ENCODE measurements at regions not wholly inside any gene's neighbourhood (a gene's known extent, or its start where the extent isn't known, plus 50 kb on each side); places are given as distances from the start of the nearest gene placed in this dataset.

DNA sequence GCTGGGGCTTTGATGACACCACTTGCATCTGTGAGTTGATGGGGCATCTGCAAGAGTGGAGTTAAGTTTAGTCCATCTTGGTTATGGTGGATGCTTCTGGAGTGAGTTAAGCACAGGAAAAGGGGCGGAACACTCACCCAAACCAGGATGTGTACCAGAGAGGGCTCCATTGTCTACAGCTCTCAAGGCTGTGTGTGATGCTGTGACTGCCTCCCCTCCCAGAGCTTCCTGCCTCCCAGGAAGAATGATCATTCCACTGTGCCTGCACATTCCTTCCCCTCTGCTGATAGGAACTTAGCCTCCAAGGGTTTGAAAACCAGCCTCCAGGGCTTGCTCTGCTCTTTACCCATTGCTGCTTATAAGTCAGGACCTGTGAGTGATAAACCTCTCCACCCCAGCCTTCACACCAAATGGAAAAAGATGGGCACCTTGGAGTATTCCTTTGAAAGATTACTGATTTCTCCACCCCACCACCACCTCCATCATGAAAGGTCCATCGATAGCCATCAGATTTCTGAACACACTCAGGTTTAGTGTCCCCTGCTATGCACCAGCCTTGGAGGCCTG lies 160.1 kb upstream of the SPRY4 start:
- Histone ChIP-seq H3K4me2 (replicated peaks; ENCODE audit: low read depth, low read length, poor library complexity, severe bottlenecking) (no peak overlapping the region), H3K27me3 (replicated peaks in 1 of 4; ENCODE audit: control extremely low read depth in 1 of 4, control insufficient read depth in 3 of 4, insufficient read depth in 4 of 4, low read length in 3 of 4) (peaks cover 0 to 15% (median under 1%) of the 10 kb centered on the region in 4 experiments), H3K4me3 (ENCODE audit: control extremely low read depth in 1 of 5, extremely low read depth in 1 of 5, insufficient read depth in 1 of 5, low read depth in 2 of 5, low read length in 4 of 5) (no peak overlapping the region), H3K27ac (ENCODE audit: low read length in 2 of 2) (no peak overlapping the region), H3K9ac (ENCODE audit: low read length) (no peak overlapping the region), H3K4me1 (ENCODE audit: control insufficient read depth in 2 of 2, insufficient read depth in 2 of 2, low read length in 2 of 2) (no peaks in the 10 kb centered on the region), H3K9me3 (ENCODE audit: control extremely low read depth in 1 of 3, control insufficient read depth in 2 of 3, insufficient read depth in 1 of 3, low read length in 2 of 3) (peaks cover 0 to 18% (median 1%) of the 10 kb centered on the region in 3 donors), H2AFZ (ENCODE audit: insufficient read depth, low read depth, low read length, poor library complexity, severe bottlenecking) (no peak overlapping the region), H4K20me1 (ENCODE audit: control insufficient read depth, insufficient read depth, low read length, poor library complexity, severe bottlenecking) (no peaks in the 10 kb centered on the region), H3K79me2 (ENCODE audit: control insufficient read depth, insufficient read depth, low read length) (no peaks in the 10 kb centered on the region), H3K36me3 (replicated peaks in 1 of 2; ENCODE audit: control extremely low read depth in 1 of 2, control insufficient read depth in 1 of 2, extremely low read depth in 1 of 2, insufficient read depth in 2 of 2, low read length in 1 of 2) (no peaks in the 10 kb centered on the region)
- Mint-ChIP-seq H3K27me3 (peaks cover 30% of the 10 kb centered on the region), H3K4me1 (no peaks in the 10 kb centered on the region), H3K4me3 (no peak overlapping the region), H3K9me3 (ENCODE audit: insufficient read depth) (peaks cover 2% of the 10 kb centered on the region), H3K27ac (no peak overlapping the region)
- intact Hi-C loops (cut with micrococcal nuclease), result no loop called here
- ChIA-PET POLR2A (no interaction called here), CTCF (no interaction called here)
- TF ChIP-seq, protein P1, sequence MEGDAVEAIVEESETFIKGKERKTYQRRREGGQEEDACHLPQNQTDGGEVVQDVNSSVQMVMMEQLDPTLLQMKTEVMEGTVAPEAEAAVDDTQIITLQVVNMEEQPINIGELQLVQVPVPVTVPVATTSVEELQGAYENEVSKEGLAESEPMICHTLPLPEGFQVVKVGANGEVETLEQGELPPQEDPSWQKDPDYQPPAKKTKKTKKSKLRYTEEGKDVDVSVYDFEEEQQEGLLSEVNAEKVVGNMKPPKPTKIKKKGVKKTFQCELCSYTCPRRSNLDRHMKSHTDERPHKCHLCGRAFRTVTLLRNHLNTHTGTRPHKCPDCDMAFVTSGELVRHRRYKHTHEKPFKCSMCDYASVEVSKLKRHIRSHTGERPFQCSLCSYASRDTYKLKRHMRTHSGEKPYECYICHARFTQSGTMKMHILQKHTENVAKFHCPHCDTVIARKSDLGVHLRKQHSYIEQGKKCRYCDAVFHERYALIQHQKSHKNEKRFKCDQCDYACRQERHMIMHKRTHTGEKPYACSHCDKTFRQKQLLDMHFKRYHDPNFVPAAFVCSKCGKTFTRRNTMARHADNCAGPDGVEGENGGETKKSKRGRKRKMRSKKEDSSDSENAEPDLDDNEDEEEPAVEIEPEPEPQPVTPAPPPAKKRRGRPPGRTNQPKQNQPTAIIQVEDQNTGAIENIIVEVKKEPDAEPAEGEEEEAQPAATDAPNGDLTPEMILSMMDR (IDR thresholded peaks at IDR 0.05), result no peak
- TF ChIP-seq EZH2 (IDR thresholded peaks at IDR 0.05; ENCODE audit: borderline replicate concordance, insufficient read depth, low read depth, low read length, poor library complexity, severe bottlenecking), result no peak
- no peak for DNase-seq
- 93% methylated on average over 2 of the region's 2 CpGs for WGBS (ENCODE audit: insufficient coverage)
- no peak for ATAC-seq (ENCODE audit: low read depth)

DNA sequence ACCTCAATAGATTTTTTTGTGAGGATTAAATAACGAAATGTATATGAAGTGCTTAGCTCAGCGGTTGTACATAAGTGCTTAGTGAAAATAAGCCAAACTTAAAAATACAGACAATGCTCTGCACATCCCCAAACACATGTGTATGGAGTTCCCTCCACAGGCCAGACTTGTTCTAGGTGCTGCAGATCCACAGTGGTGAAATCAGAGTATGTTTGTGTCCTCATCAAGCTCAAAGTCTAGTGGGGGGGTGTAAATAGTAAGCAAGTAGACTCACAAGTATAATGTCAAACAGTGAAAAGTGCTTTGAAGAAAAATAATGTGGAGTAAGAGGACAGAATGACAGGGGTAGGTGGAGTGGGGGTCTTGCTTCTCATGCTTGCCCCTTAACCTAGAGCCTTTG lies 157.4 kb upstream of the SPRY4 start:
- H2AFZ ChIP-seq (ENCODE audit: insufficient read depth, low read depth, low read length, poor library complexity, severe bottlenecking), result no peak overlapping the region
- Mint-ChIP-seq H3K4me3 (no peak overlapping the region), H3K9me3 (ENCODE audit: insufficient read depth) (peaks cover 10% of the 10 kb centered on the region), H3K27me3 (peaks cover 40% of the 10 kb centered on the region), H3K4me1 (no peaks in the 10 kb centered on the region), H3K27ac (no peak overlapping the region)
- no peak for DNase-seq
- TF ChIP-seq, protein P1 (IDR thresholded peaks at IDR 0.05), result no peak
- no peak for TF ChIP-seq EZH2 (IDR thresholded peaks at IDR 0.05; ENCODE audit: borderline replicate concordance, insufficient read depth, low read depth, low read length, poor library complexity, severe bottlenecking)
- H3K27ac ChIP-seq (ENCODE audit: low read length in 2 of 2), result no peak overlapping the region
- no peaks in the 10 kb centered on the region for H3K36me3 ChIP-seq (replicated peaks in 1 of 2; ENCODE audit: control extremely low read depth in 1 of 2, control insufficient read depth in 1 of 2, extremely low read depth in 1 of 2, insufficient read depth in 2 of 2, low read length in 1 of 2)
- peaks cover 0 to 28% (median 3%) of the 10 kb centered on the region in 4 experiments for H3K27me3 ChIP-seq (replicated peaks in 1 of 4; ENCODE audit: control extremely low read depth in 1 of 4, control insufficient read depth in 3 of 4, insufficient read depth in 4 of 4, low read length in 3 of 4)
- WGBS (ENCODE audit: insufficient coverage), result no CpG with 5 or more reads among the region's 2 CpGs
- H3K9ac ChIP-seq (ENCODE audit: low read length), result no peak overlapping the region
- peaks cover 0 to 28% (median 13%) of the 10 kb centered on the region in 3 donors for H3K9me3 ChIP-seq (ENCODE audit: control extremely low read depth in 1 of 3, control insufficient read depth in 2 of 3, insufficient read depth in 1 of 3, low read length in 2 of 3)
- POLR2A ChIA-PET, result interaction anchor here (0.5 kb wide), 1 partner anchor 44 kb away, joined by 4 read pairs; no protein-coding TSS in a partner anchor
- H3K79me2 ChIP-seq (ENCODE audit: control insufficient read depth, insufficient read depth, low read length), result no peaks in the 10 kb centered on the region
- no peaks in the 10 kb centered on the region for H4K20me1 ChIP-seq (ENCODE audit: control insufficient read depth, insufficient read depth, low read length, poor library complexity, severe bottlenecking)
- CTCF ChIA-PET, result no interaction called here
- no peaks in the 10 kb centered on the region for H3K4me1 ChIP-seq (ENCODE audit: control insufficient read depth in 2 of 2, insufficient read depth in 2 of 2, low read length in 2 of 2)
- H3K4me2 ChIP-seq (replicated peaks; ENCODE audit: low read depth, low read length, poor library complexity, severe bottlenecking), result no peak overlapping the region
- intact Hi-C loops (cut with micrococcal nuclease), result no loop called here
- no peak for ATAC-seq (ENCODE audit: low read depth)
- H3K4me3 ChIP-seq (ENCODE audit: control extremely low read depth in 1 of 5, extremely low read depth in 1 of 5, insufficient read depth in 1 of 5, low read depth in 2 of 5, low read length in 4 of 5), result no peak overlapping the region
